GM23338 (cell line): ENCODE measurements at regions not wholly inside any gene's neighbourhood (a gene's known extent, or its start where the extent isn't known, plus 50 kb on each side); places are given as distances from the start of the nearest gene placed in this dataset.

Source experiments
- CREB1 ChIP-seq: fragments of 250-450 bp; sonication (Bioruptor Pico); IDR thresholded peaks from 2 replicates; pipeline ENCODE4 v1.5.0; 2020; ENCODE audit warnings: low read depth, mild to moderate bottlenecking, moderate library complexity
- ZNF114 ChIP-seq: fragments of 250-450 bp; sonication (Bioruptor Pico); IDR thresholded peaks from 2 replicates; pipeline ENCODE4 v1.5.0; 2020; ENCODE audit warnings: mild to moderate bottlenecking, moderate library complexity
- TF ChIP-seq, protein P1 (sequence below), 2 experiments: fragments of 200-600 bp in 1 of 2; sonication (generic) in 1 of 2; conservative IDR thresholded peaks; 2 replicates each; pipeline versions ENCODE4 v1.5.1 to v1.6.1; 2016 to 2017; ENCODE audit warnings: antibody characterized with exemption in 2 of 2, low read depth in 2 of 2, mild to moderate bottlenecking in 2 of 2, moderate library complexity in 1 of 2
- TF ChIP-seq, protein P2 (sequence below): IDR thresholded peaks from one replicate; pipeline ENCODE4 v1.6.1; 2018; ENCODE audit warnings: antibody characterized with exemption; ENCODE audit not compliant: unreplicated experiment

DNA sequence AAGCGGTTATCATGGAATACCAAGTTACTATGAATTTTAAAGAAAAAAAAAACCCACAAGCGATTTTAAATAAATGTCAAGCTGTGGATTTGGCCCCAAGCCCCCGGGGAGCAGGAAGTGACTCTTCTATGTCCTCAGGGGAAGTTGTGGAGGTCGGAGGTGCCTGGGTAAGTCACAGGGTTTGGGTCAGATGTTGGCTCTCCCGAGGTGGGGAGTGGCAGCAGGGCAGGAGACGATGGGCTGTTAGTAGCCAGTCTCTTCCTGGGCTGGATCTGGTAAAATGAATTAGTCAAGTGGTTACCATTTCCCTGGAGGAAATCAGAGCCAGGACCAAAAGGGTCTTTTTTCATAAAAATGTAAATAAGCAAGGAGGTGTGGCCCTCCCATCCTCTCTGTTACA, 316.7 kb downstream of the TLE3 start:
- TF ChIP-seq ZNF114 (CRISPR knock-in tag), result no peak
- TF ChIP-seq, protein P1, sequence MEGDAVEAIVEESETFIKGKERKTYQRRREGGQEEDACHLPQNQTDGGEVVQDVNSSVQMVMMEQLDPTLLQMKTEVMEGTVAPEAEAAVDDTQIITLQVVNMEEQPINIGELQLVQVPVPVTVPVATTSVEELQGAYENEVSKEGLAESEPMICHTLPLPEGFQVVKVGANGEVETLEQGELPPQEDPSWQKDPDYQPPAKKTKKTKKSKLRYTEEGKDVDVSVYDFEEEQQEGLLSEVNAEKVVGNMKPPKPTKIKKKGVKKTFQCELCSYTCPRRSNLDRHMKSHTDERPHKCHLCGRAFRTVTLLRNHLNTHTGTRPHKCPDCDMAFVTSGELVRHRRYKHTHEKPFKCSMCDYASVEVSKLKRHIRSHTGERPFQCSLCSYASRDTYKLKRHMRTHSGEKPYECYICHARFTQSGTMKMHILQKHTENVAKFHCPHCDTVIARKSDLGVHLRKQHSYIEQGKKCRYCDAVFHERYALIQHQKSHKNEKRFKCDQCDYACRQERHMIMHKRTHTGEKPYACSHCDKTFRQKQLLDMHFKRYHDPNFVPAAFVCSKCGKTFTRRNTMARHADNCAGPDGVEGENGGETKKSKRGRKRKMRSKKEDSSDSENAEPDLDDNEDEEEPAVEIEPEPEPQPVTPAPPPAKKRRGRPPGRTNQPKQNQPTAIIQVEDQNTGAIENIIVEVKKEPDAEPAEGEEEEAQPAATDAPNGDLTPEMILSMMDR (conservative IDR thresholded peaks at IDR 0.05; ENCODE audit: low read depth in 2 of 2), result no peak
- TF ChIP-seq, protein P2, sequence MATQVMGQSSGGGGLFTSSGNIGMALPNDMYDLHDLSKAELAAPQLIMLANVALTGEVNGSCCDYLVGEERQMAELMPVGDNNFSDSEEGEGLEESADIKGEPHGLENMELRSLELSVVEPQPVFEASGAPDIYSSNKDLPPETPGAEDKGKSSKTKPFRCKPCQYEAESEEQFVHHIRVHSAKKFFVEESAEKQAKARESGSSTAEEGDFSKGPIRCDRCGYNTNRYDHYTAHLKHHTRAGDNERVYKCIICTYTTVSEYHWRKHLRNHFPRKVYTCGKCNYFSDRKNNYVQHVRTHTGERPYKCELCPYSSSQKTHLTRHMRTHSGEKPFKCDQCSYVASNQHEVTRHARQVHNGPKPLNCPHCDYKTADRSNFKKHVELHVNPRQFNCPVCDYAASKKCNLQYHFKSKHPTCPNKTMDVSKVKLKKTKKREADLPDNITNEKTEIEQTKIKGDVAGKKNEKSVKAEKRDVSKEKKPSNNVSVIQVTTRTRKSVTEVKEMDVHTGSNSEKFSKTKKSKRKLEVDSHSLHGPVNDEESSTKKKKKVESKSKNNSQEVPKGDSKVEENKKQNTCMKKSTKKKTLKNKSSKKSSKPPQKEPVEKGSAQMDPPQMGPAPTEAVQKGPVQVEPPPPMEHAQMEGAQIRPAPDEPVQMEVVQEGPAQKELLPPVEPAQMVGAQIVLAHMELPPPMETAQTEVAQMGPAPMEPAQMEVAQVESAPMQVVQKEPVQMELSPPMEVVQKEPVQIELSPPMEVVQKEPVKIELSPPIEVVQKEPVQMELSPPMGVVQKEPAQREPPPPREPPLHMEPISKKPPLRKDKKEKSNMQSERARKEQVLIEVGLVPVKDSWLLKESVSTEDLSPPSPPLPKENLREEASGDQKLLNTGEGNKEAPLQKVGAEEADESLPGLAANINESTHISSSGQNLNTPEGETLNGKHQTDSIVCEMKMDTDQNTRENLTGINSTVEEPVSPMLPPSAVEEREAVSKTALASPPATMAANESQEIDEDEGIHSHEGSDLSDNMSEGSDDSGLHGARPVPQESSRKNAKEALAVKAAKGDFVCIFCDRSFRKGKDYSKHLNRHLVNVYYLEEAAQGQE, result no peak
- TF ChIP-seq CREB1, result no peak
